CD4-positive, alpha-beta T cell treated with Interleukin-2 at 100 ng/mL for 4 hours (primary cell): ENCODE measurements at regions not wholly inside any gene's neighbourhood (a gene's known extent, or its start where the extent isn't known, plus 50 kb on each side); places are given as distances from the start of the nearest gene placed in this dataset.

Source experiments
- DNase-seq: peaks from one replicate; pipeline ENCODE4 v3.0.0-alpha.2; 2020; ENCODE audit warnings: low spot score

DNA sequence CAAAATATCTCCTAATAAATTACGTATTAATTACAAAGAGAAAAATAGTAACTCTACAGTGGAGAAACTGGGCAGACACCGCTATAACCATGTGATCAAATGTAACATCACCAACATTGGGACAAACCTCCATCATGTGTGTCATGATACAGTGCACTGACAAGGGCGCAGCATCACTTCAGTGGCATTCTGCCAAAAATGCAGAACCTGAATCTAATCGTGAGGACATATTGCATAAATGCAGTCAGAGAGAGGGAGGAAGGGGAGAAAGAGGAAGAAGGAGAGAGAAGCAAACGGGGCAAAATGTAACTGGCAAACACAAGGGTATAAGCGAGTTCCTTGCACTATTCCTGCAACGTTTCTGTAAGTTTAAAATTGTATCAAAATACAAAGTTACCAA, 74.2 kb upstream of the MARCHF10 start:
- DNase-seq: no peak

GRCh38 chr17:62880120-62880519, 72.0 kb upstream of the MARCHF10 start:
- no peak for DNase-seq

- no peak for DNase-seq
Measured at GRCh38 chr17:62876673-62877405, 68.7 kb upstream of the MARCHF10 start.

DNA sequence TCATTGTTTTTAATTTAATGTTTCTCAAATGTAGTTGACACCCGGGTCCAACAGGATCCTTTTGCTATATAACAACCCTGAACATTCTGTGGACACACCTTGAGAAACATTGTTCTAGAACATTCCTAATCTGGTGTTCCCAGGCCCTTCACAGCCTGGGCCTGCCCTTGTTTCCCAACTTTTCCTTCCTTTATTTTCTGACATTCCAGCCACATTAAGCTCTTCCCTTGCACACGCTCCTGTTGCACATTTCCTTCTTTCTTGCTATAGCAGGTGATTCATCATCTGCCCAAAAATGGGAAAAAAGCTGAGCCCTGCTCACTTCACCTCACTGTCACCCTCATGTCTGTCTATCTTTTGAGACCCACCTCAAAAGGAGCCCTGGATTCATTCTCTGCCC, 67.9 kb upstream of the MARCHF10 start:
- DNase-seq: no peak

DNA sequence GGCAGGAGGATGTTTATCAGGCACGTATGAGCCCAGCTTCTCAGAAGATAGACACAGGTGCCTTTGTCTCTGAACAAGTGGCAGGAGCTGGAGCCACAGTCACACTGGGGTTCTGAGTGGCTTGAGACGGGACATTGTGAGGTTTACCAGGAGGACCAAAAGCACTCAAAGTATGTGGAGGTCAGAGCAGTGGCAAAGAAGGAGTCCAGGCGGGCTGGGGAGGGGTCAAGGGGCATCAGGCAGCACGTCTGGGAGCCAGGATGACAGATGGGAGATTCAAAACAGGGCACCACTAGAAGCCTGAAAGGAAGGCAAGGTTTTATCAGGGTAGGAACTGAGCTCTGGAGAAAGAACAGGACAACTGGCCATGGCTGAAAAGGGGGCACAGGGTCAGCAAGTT, 67.2 kb upstream of the MARCHF10 start:
- DNase-seq: no peak

GRCh38 chr17:62871291-62871690, 63.2 kb upstream of the MARCHF10 start:
- no peak for DNase-seq

GRCh38 chr17:62870552-62870971, 62.4 kb upstream of the MARCHF10 start:
- no peak for DNase-seq

DNA sequence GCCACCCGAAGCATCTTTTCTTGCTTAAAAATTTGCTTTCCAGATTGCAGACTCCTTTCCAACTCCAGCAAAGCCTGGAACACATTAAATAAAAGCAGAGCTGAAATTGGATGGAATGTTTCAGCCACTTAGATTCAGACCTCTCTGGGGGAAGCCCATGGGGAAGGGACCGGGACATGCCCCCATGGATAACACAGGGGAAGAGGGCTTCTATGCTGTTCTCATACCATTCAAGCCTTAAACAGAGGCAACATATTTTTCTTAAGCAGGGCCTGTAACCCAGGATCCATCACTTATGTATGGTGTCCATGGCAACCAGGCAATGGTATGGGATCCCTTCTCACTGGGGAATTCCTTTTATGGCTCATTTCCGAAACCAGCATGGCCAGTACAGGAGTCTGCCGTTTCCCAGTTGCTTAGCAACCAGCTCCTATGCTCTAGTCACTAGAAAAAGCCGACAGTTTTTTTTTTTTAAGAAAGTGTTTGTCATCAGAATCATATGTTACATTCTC, 62.0 kb upstream of the MARCHF10 start:
- DNase-seq: no peak

GRCh38 chr17:62868723-62869122, 60.6 kb upstream of the MARCHF10 start:
- no peak for DNase-seq

GRCh38 chr17:62868008-62868407, 59.9 kb upstream of the MARCHF10 start:
- DNase-seq: no peak

DNA sequence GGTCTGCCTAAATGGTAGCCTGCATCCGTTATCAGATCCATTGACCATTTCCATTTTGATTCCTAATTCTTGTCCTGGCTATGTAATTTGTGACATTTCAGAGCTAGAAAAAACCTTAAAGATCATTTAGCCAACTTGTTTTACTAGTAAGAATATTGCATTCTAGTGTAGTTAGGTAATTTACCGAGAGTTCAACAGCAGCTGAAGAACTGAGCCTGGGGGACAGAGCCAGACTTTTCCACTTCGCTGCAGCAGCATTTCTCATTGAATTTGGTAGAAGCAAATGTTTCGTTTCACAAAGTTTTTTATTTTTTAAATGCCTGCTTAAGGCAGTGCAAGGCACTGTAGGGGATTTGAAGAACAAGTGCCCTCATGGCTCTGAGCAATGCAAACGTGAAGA, 59.2 kb upstream of the MARCHF10 start:
- DNase-seq: no peak

- no peak for DNase-seq
Measured at GRCh38 chr17:62866471-62866870, 58.4 kb upstream of the MARCHF10 start.

DNA sequence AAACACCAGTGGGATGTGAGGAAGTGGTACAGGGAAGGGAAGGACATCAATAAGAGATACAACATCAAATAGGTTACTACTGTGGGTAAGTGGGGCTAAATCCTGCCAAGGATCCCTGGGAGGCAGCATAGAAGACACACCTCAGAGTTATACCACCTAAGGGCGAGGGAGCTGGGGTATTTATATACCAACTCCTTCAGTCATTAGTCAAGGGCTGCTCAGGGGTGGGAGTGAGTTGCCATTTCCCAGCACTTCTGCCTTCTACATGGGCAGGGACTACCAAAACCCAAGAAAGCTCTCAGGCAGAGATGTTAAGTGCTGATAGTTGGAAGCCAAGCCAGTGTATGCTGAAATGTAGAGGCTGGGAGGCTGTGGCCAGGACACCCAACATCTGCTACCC, 57.5 kb upstream of the MARCHF10 start:
- DNase-seq: no peak

DNA sequence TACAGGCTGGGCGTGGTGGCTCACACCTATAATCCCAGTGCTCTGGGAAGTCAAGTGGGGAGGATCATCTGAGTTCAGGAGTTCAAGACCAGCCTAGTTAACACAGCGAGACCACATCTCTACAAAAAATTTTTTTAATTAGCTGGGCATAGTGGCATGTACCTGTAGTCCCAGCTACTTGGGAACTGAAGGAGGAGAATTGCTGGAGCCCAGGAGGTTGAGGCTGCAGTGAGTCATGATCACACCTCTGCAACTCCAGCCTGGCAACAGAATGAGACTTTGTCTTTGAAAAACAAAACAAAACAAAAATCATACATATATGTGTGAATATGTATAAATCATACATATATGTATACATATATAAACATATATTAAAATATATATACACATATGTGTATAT, 54.1 kb upstream of the MARCHF10 start:
- DNase-seq: no peak

- DNase-seq: no peak
Measured at GRCh38 chr17:62860962-62861873, 53.1 kb upstream of the MARCHF10 start.

- DNase-seq: no peak
Measured at GRCh38 chr17:62859146-62859545, 51.0 kb upstream of the MARCHF10 start.
